Tibial nerve (tissue), 4 donors: ENCODE measurements at regions not wholly inside any gene's neighbourhood (a gene's known extent, or its start where the extent isn't known, plus 50 kb on each side); places are given as distances from the start of the nearest gene placed in this dataset.

Experiments used
- EP300 ChIP-seq, 2 donors: sonication (generic); formaldehyde crosslinking; IDR thresholded peaks; one replicate each; pipeline ENCODE4 v1.6.1; 2017; ENCODE audit warnings: antibody characterized with exemption in 2 of 2, mild to moderate bottlenecking in 1 of 2
- POLR2A ChIP-seq, 2 donors: fragments of 450-650 bp; IDR thresholded peaks; one replicate each; pipeline ENCODE4 v1.6.1; 2017; ENCODE audit warnings: antibody characterized with exemption in 2 of 2, mild to moderate bottlenecking in 2 of 2, moderate library complexity in 2 of 2
- TF ChIP-seq, protein P1 (sequence below), 5 experiments: fragments of 200-600 bp in 3 of 5; fragments of 450-650 bp in 2 of 5; sonication (generic) in 3 of 5; IDR thresholded peaks; one replicate each; pipeline ENCODE4 v1.5.1; 2016 to 2019; ENCODE audit warnings: antibody characterized with exemption in 5 of 5, mild to moderate bottlenecking in 3 of 5, moderate library complexity in 2 of 5

DNA sequence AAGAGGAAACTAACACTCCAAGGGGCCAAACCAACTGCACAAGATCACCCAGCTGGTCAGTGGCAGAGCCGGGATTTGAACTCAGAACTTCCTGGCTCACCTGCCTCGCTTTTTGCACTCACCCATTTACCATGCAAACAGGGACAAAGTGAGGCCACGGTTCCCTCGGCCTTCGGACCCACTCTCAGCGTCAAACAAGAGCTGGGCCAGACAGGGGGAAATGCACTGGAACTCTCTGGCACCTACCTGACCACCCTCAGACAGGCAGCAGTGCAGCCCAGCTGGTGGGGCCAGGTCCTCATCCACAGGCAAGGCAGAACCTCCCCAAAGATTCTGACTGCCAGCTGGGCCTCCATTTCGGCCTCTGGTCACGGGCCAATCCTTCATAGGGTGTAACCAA lies 93.7 kb upstream of the SRSF6 start:
- no peak for TF ChIP-seq POLR2A (IDR thresholded peaks at IDR 0.05)
- TF ChIP-seq, protein P1, sequence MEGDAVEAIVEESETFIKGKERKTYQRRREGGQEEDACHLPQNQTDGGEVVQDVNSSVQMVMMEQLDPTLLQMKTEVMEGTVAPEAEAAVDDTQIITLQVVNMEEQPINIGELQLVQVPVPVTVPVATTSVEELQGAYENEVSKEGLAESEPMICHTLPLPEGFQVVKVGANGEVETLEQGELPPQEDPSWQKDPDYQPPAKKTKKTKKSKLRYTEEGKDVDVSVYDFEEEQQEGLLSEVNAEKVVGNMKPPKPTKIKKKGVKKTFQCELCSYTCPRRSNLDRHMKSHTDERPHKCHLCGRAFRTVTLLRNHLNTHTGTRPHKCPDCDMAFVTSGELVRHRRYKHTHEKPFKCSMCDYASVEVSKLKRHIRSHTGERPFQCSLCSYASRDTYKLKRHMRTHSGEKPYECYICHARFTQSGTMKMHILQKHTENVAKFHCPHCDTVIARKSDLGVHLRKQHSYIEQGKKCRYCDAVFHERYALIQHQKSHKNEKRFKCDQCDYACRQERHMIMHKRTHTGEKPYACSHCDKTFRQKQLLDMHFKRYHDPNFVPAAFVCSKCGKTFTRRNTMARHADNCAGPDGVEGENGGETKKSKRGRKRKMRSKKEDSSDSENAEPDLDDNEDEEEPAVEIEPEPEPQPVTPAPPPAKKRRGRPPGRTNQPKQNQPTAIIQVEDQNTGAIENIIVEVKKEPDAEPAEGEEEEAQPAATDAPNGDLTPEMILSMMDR (IDR thresholded peaks at IDR 0.05), result no peak
- no peak for TF ChIP-seq EP300 (IDR thresholded peaks at IDR 0.05)
